Spleen (tissue), 11 donors: ENCODE measurements at regions not wholly inside any gene's neighbourhood (a gene's known extent, or its start where the extent isn't known, plus 50 kb on each side); places are given as distances from the start of the nearest gene placed in this dataset.

Source experiments
- DNase-seq: peaks from one replicate; pipeline ENCODE4 v3.0.0-alpha.2; 2020
- H3K27ac ChIP-seq, 8 donors: fragments of 200-600 bp; sonication (generic) in 7 of 8; 1 replicate in 4 of 8; 2 replicates in 4 of 8; pipeline versions ENCODE4 v1.5.0 to v1.8.0; 2016 to 2021; ENCODE audit warnings: inconsistent platforms in 4 of 8, mild to moderate bottlenecking in 4 of 8, moderate library complexity in 1 of 8
- H3K27me3 ChIP-seq, 7 donors: fragments of 200-600 bp; sonication (generic) in 6 of 7; replicated peaks in 1 of 7; 1 replicate in 4 of 7; 2 replicates in 3 of 7; pipeline versions ENCODE4 v1.5.0 to v1.8.0; 2016 to 2021; ENCODE audit warnings: inconsistent platforms in 3 of 7, mild to moderate bottlenecking in 1 of 7
- H3K36me3 ChIP-seq, 6 donors: fragments of 200-600 bp; sonication (generic) in 5 of 6; 1 replicate in 4 of 6; 2 replicates in 2 of 6; pipeline versions ENCODE4 v1.5.0 to v1.8.0; 2016 to 2021; ENCODE audit warnings: inconsistent platforms in 2 of 6
- H3K4me1 ChIP-seq, 6 donors: fragments of 200-600 bp; sonication (generic) in 5 of 6; 1 replicate in 3 of 6; 2 replicates in 3 of 6; pipeline versions ENCODE4 v1.5.0 to v1.8.0; 2016 to 2021; ENCODE audit warnings: inconsistent platforms in 3 of 6
- H3K4me3 ChIP-seq, 8 donors: fragments of 200-600 bp; sonication (generic) in 7 of 8; 1 replicate in 4 of 8; 2 replicates in 4 of 8; pipeline versions ENCODE4 v1.5.0 to v1.8.0; 2016 to 2021; ENCODE audit warnings: inconsistent platforms in 4 of 8, mild to moderate bottlenecking in 4 of 8, moderate library complexity in 2 of 8
- H3K9me3 ChIP-seq, 8 donors: fragments of 200-600 bp; sonication (generic) in 7 of 8; 1 replicate in 4 of 8; 2 replicates in 4 of 8; pipeline versions ENCODE4 v1.5.0 to v1.8.0; 2016 to 2021; ENCODE audit warnings: inconsistent platforms in 4 of 8
- POLR2A ChIP-seq, 3 donors: fragments of 450-650 bp; IDR thresholded peaks; one replicate each; pipeline ENCODE4 v1.5.1; 2017; ENCODE audit warnings: antibody characterized with exemption in 3 of 3, mild to moderate bottlenecking in 1 of 3
- POLR2AphosphoS5 ChIP-seq, 3 donors: sonication (generic); formaldehyde crosslinking; IDR thresholded peaks; one replicate each; pipeline ENCODE4 v1.5.1; 2017; ENCODE audit warnings: antibody characterized with exemption in 3 of 3
- WGBS, 5 donors: extraction: QIAGEN DNeasy Blood & Tissue Kit in 3 of 5; methylation state at CpG; one replicate each; pipeline versions ENCODE4 v1.1.5 to v1.1.7; 2013 to 2018; 5-methylcytosine and 5-hydroxymethylcytosine counted together
- intact Hi-C: fragments of 100-400 bp; cut with DNase I; formaldehyde crosslinking; loops from one replicate; pipeline ENCODE4 v1.15.0; 2023; ENCODE audit warnings: low total_unique reads
- TF ChIP-seq, protein P1 (sequence below), 11 experiments: fragments of 200-600 bp in 7 of 11; fragments of 450-650 bp in 4 of 11; sonication (generic) in 4 of 11; IDR thresholded peaks in 8 of 11; conservative IDR thresholded peaks in 3 of 11; 1 replicate in 7 of 11; 2 replicates in 4 of 11; pipeline versions ENCODE4 v1.4.0 to v1.8.0; 2016 to 2021; ENCODE audit warnings: antibody characterized with exemption in 11 of 11, inconsistent platforms in 4 of 11, mild to moderate bottlenecking in 1 of 11
- donor health status: healthy with polysubstance abuse.
- donor health status: DM: no; HTN: no; CAD: no; lungs with moderate emphysema.
- donor health status: DM: no; HTN: no; CAD: no.
- donor health status: Bipolar disorder and iron deficiency.
- donor health status: healthy.
- donor health status: DM: no; HTN: no; CAD: no.
- donor health status: DM: yes; HTN: yes; CAD: no.

DNA sequence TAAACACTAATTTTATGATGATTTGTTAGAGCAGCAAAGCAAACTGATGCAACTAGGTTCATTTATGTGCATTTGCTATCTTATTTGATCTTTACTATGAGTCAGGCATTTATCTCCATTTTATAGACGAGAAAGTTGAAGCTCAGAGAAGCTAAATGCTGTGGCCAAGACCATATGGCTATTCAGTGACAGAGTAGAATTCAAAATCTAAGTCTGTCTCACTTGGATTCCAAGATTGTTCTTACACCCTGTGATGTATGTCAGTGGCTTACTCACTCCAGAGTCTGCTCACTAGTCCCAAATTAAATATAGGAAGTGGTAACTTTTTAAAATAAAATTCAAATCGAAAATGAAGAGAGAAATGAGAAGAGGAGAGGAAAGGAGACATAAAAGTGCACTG is 114.0 kb upstream of the DDX18 start:
- Histone ChIP-seq H3K4me3 (no peak overlapping the region), H3K27me3 (no peaks in the 10 kb centered on the region), H3K9me3 (no peaks in the 10 kb centered on the region), H3K36me3 (no peaks in the 10 kb centered on the region), H3K4me1 (no peaks in the 10 kb centered on the region), H3K27ac (no peak overlapping the region)
- no peak for DNase-seq
- intact Hi-C loops: no loop called here
- TF ChIP-seq POLR2A (IDR thresholded peaks at IDR 0.05): no peak
- TF ChIP-seq POLR2AphosphoS5 (IDR thresholded peaks at IDR 0.05): no peak
- TF ChIP-seq, protein P1, sequence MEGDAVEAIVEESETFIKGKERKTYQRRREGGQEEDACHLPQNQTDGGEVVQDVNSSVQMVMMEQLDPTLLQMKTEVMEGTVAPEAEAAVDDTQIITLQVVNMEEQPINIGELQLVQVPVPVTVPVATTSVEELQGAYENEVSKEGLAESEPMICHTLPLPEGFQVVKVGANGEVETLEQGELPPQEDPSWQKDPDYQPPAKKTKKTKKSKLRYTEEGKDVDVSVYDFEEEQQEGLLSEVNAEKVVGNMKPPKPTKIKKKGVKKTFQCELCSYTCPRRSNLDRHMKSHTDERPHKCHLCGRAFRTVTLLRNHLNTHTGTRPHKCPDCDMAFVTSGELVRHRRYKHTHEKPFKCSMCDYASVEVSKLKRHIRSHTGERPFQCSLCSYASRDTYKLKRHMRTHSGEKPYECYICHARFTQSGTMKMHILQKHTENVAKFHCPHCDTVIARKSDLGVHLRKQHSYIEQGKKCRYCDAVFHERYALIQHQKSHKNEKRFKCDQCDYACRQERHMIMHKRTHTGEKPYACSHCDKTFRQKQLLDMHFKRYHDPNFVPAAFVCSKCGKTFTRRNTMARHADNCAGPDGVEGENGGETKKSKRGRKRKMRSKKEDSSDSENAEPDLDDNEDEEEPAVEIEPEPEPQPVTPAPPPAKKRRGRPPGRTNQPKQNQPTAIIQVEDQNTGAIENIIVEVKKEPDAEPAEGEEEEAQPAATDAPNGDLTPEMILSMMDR (IDR thresholded peaks at IDR 0.05 in 8 of 11, conservative IDR thresholded peaks at IDR 0.05 in 3 of 11): no peak
- 31 to 46% (median 39%) methylated on average over 2 of the region's 2 CpGs for WGBS, 5 donors

DNA sequence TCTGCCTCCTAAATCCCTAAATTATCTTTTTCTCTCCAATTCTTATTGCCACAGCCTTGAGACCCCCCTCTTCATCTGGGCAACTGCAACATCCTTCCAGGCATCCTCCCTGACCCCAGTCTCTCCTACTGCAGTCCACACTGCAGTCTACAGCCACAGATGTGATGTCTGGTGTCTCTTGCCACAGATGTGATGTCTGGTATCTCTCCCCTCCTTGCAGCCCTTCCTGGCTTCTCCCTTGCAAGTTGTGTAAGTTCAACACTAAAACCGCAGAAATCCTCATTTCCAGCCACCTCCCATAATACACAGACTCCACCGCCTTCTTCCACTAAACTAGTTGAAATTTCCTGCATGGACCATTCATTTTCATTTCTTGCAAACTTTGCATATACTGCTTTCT is 113.1 kb upstream of the DDX18 start:
- intact Hi-C loops: no loop called here
- WGBS, 5 donors: 84 to 100% (median 93%) methylated on average over 2 of the region's 2 CpGs
- Histone ChIP-seq H3K36me3 (no peaks in the 10 kb centered on the region), H3K27ac (no peak overlapping the region), H3K27me3 (no peaks in the 10 kb centered on the region), H3K4me3 (no peak overlapping the region), H3K4me1 (no peaks in the 10 kb centered on the region), H3K9me3 (no peaks in the 10 kb centered on the region)
- no peak for TF ChIP-seq POLR2A (IDR thresholded peaks at IDR 0.05)
- TF ChIP-seq POLR2AphosphoS5 (IDR thresholded peaks at IDR 0.05): no peak
- TF ChIP-seq, protein P1 (IDR thresholded peaks at IDR 0.05 in 8 of 11, conservative IDR thresholded peaks at IDR 0.05 in 3 of 11): no peak
- DNase-seq: no peak

DNA sequence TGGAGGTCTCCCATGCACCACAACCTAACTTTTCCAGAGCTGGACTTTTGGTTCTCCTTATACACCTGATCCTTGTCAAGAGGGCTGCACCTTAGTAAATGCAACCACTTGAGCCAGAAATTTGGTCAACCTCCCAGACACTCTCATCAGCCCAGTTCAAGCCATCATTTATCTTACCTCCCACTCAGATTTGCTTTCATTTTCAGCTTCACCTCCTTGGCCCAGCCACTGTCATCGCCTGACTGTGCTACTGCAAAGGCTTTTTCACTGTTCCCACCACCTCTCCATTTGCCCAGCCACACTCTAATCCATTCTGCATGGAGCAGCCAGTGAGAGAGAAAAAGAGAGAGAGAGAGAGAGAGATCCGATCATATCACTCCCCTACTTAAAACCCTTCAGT is 112.4 kb upstream of the DDX18 start:
- H3K27ac ChIP-seq: no peak overlapping the region
- no peak for DNase-seq
- no peaks in the 10 kb centered on the region for H3K4me1 ChIP-seq
- TF ChIP-seq, protein P1 (IDR thresholded peaks at IDR 0.05 in 8 of 11, conservative IDR thresholded peaks at IDR 0.05 in 3 of 11): no peak
- WGBS, 5 donors: 58 to 88% (median 77%) methylated on average over 2 of the region's 2 CpGs
- intact Hi-C loops: no loop called here
- no peaks in the 10 kb centered on the region for H3K9me3 ChIP-seq
- no peaks in the 10 kb centered on the region for H3K36me3 ChIP-seq
- no peak overlapping the region for H3K4me3 ChIP-seq
- H3K27me3 ChIP-seq: no peaks in the 10 kb centered on the region

DNA sequence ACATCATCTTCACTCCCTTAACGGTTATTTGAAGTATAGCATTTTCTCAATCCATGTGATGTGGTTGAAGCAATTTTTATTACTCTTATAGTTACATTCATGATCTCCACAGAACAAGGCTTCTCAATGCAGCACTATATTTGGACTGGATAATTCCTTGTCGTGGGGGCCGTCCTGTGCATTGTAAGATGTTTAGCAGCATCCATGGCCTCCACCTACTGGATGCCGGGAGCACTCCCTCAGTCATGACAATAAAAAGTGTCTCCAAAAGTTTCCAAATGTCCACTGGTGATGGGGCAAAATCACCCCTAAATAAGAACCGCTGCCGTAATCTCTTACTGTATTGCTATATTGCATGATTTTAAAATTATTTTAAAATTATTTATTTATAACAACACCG is 110.6 kb upstream of the DDX18 start:
- WGBS, 5 donors: 82 to 89% (median 85%) methylated on average over 7 of the region's 7 CpGs
- intact Hi-C loops: no loop called here

More for the DNA sequence above, 110.6 kb upstream of the DDX18 start:
- no peak for DNase-seq
- Histone ChIP-seq H3K27ac (no peak overlapping the region), H3K36me3 (no peaks in the 10 kb centered on the region), H3K4me3 (no peak overlapping the region), H3K9me3 (no peaks in the 10 kb centered on the region), H3K27me3 (no peaks in the 10 kb centered on the region), H3K4me1 (no peaks in the 10 kb centered on the region)
- TF ChIP-seq POLR2A (IDR thresholded peaks at IDR 0.05) (no peak), POLR2AphosphoS5 (IDR thresholded peaks at IDR 0.05) (no peak)
- TF ChIP-seq, protein P1 (IDR thresholded peaks at IDR 0.05 in 8 of 11, conservative IDR thresholded peaks at IDR 0.05 in 3 of 11): no peak
